IPS DF 4.7 (cell line): ENCODE measurements at regions not wholly inside any gene's neighbourhood (a gene's known extent, or its start where the extent isn't known, plus 50 kb on each side); places are given as distances from the start of the nearest gene placed in this dataset.
"Not testable (repeated sequence)": the region's sequence is repeated elsewhere in the genome, so short reads cannot be mapped to it uniquely, and the experiment has no call there.

Experiments used
- DNase-seq: peaks from one replicate; pipeline ENCODE4 v3.0.0-alpha.2; 2013; ENCODE audit warnings: low spot score; ENCODE audit errors: extremely low read depth

GRCh38 chr12:114022081-114022480 lies 56.0 kb upstream of the RBM19 start:
- DNase-seq = not testable (repeated sequence)

- no peak for DNase-seq
Observed at GRCh38 chr12:114018669-114019068, 52.5 kb upstream of the RBM19 start.
